ENCODE measurements at regions not wholly inside any gene's neighbourhood (a gene's known extent, or its start where the extent isn't known, plus 50 kb on each side); places are given as distances from the start of the nearest gene placed in this dataset.
"Not testable (repeated sequence)": the region's sequence is repeated elsewhere in the genome, so short reads cannot be mapped to it uniquely, and the experiment has no call there.

GRCh38 chr10:109665321-109665720 lies 258.0 kb downstream of the XPNPEP1 start:
- no peak overlapping the region for H3K27ac Mint-ChIP-seq
- H3K4me1 Mint-ChIP-seq = no peaks in the 10 kb centered on the region
- H3K36me3 Mint-ChIP-seq = no peaks in the 10 kb centered on the region
- DNase-seq = no peak
- no peak overlapping the region for H3K4me3 Mint-ChIP-seq
- H3K27me3 Mint-ChIP-seq (ENCODE audit: low read depth in 3 of 3) = peaks cover 0 to 5% (median 3%) of the 10 kb centered on the region in 3 donors
- H3K9me3 Mint-ChIP-seq = peaks cover 0 to 7% (median 1%) of the 10 kb centered on the region in 6 donors

GRCh38 chr10:109664554-109664953 lies 258.8 kb downstream of the XPNPEP1 start:
- H3K4me3 Mint-ChIP-seq = no peak overlapping the region
- no peak for DNase-seq
- H3K9me3 Mint-ChIP-seq = peaks cover 0 to 7% (median 3%) of the 10 kb centered on the region in 6 donors
- no peaks in the 10 kb centered on the region for H3K36me3 Mint-ChIP-seq
- H3K4me1 Mint-ChIP-seq = no peaks in the 10 kb centered on the region
- H3K27ac Mint-ChIP-seq = no peak overlapping the region
- peaks cover 0 to 5% (median 3%) of the 10 kb centered on the region in 3 donors for H3K27me3 Mint-ChIP-seq (ENCODE audit: low read depth in 3 of 3)

- no peak overlapping the region for H3K4me3 Mint-ChIP-seq
- peaks cover 0 to 7% (median 3%) of the 10 kb centered on the region in 6 donors for H3K9me3 Mint-ChIP-seq
- H3K27ac Mint-ChIP-seq = no peak overlapping the region
- H3K4me1 Mint-ChIP-seq = no peaks in the 10 kb centered on the region
- no peak for DNase-seq
- peaks cover 0 to 5% (median 3%) of the 10 kb centered on the region in 3 donors for H3K27me3 Mint-ChIP-seq (ENCODE audit: low read depth in 3 of 3)
- no peaks in the 10 kb centered on the region for H3K36me3 Mint-ChIP-seq
Observed at GRCh38 chr10:109663122-109663521, 260.2 kb downstream of the XPNPEP1 start.

- not testable (repeated sequence) for H3K27me3 Mint-ChIP-seq (ENCODE audit: low read depth in 3 of 3); H3K4me3 Mint-ChIP-seq; H3K36me3 Mint-ChIP-seq; DNase-seq; H3K9me3 Mint-ChIP-seq; H3K4me1 Mint-ChIP-seq; H3K27ac Mint-ChIP-seq
Observed at GRCh38 chr10:109652612-109653011, 270.7 kb downstream of the XPNPEP1 start.

GRCh38 chr10:109650228-109650627 lies 273.1 kb downstream of the XPNPEP1 start:
- H3K27ac Mint-ChIP-seq = no peak overlapping the region

GRCh38 chr10:109647627-109648026 lies 275.7 kb downstream of the XPNPEP1 start:
- H3K4me1 Mint-ChIP-seq = no peaks in the 10 kb centered on the region
- H3K27ac Mint-ChIP-seq = no peak overlapping the region

More at GRCh38 chr10:109650228-109650627, 273.1 kb downstream of the XPNPEP1 start:
- DNase-seq = no peak
- Mint-ChIP-seq H3K4me1 (no peaks in the 10 kb centered on the region), H3K4me3 (no peak overlapping the region), H3K36me3 (no peaks in the 10 kb centered on the region), H3K9me3 (peaks cover 1 to 9% (median 6%) of the 10 kb centered on the region in 6 donors), H3K27me3 (ENCODE audit: low read depth in 3 of 3) (peaks cover 0 to 4% (median 0%) of the 10 kb centered on the region in 3 donors)

GRCh38 chr10:109633846-109634245 lies 289.5 kb downstream of the XPNPEP1 start:
- H3K36me3 Mint-ChIP-seq = no peaks in the 10 kb centered on the region
- H3K4me1 Mint-ChIP-seq = no peaks in the 10 kb centered on the region
- H3K27me3 Mint-ChIP-seq (ENCODE audit: low read depth in 3 of 3) = peaks cover 0 to 1% (median 0%) of the 10 kb centered on the region in 3 donors
- no peak overlapping the region for H3K4me3 Mint-ChIP-seq
- DNase-seq = no peak
- peaks cover 0 to 6% (median 4%) of the 10 kb centered on the region in 6 donors for H3K9me3 Mint-ChIP-seq
- no peak overlapping the region for H3K27ac Mint-ChIP-seq

More at GRCh38 chr10:109647627-109648026, 275.7 kb downstream of the XPNPEP1 start:
- no peak for DNase-seq
- H3K36me3 Mint-ChIP-seq = no peaks in the 10 kb centered on the region
- no peak overlapping the region for H3K4me3 Mint-ChIP-seq
- peaks cover 0 to 2% (median 0%) of the 10 kb centered on the region in 3 donors for H3K27me3 Mint-ChIP-seq (ENCODE audit: low read depth in 3 of 3)
- H3K9me3 Mint-ChIP-seq = peaks cover 0 to 6% (median 2%) of the 10 kb centered on the region in 6 donors

- not testable (repeated sequence) for H3K27ac Mint-ChIP-seq; DNase-seq; H3K4me3 Mint-ChIP-seq; H3K4me1 Mint-ChIP-seq; H3K9me3 Mint-ChIP-seq; H3K36me3 Mint-ChIP-seq; H3K27me3 Mint-ChIP-seq (ENCODE audit: low read depth in 3 of 3)
Observed at GRCh38 chr10:109633017-109633416, 290.3 kb downstream of the XPNPEP1 start.

- no peak for DNase-seq
Observed at GRCh38 chr10:109624939-109625338, 298.4 kb downstream of the XPNPEP1 start.

GRCh38 chr10:109622566-109622965 lies 300.7 kb downstream of the XPNPEP1 start:
- Mint-ChIP-seq H3K9me3 (peaks cover 0 to 6% (median under 1%) of the 10 kb centered on the region in 6 donors), H3K27me3 (ENCODE audit: low read depth in 3 of 3) (peaks cover under 1 to 3% (median under 1%) of the 10 kb centered on the region in 3 donors)

More at GRCh38 chr10:109624939-109625338, 298.4 kb downstream of the XPNPEP1 start:
- Mint-ChIP-seq H3K27ac (no peak overlapping the region), H3K4me1 (no peaks in the 10 kb centered on the region), H3K4me3 (no peak overlapping the region), H3K27me3 (ENCODE audit: low read depth in 3 of 3) (peaks cover 2 to 5% (median 3%) of the 10 kb centered on the region in 3 donors), H3K9me3 (peaks cover 0 to 6% (median under 1%) of the 10 kb centered on the region in 6 donors), H3K36me3 (no peaks in the 10 kb centered on the region)

GRCh38 chr10:109620396-109620795 lies 302.9 kb downstream of the XPNPEP1 start:
- Mint-ChIP-seq H3K27me3 (ENCODE audit: low read depth in 3 of 3) (peaks cover 0 to under 1% (median 0%) of the 10 kb centered on the region in 3 donors), H3K36me3 (no peaks in the 10 kb centered on the region), H3K4me1 (no peaks in the 10 kb centered on the region), H3K4me3 (no peak overlapping the region), H3K9me3 (peaks cover 0 to 4% (median under 1%) of the 10 kb centered on the region in 6 donors), H3K27ac (no peak overlapping the region)
- DNase-seq = no peak

More at GRCh38 chr10:109622566-109622965, 300.7 kb downstream of the XPNPEP1 start:
- no peak overlapping the region for H3K27ac Mint-ChIP-seq
- H3K4me3 Mint-ChIP-seq = no peak overlapping the region
- H3K36me3 Mint-ChIP-seq = no peaks in the 10 kb centered on the region
- no peak for DNase-seq
- no peaks in the 10 kb centered on the region for H3K4me1 Mint-ChIP-seq

GRCh38 chr10:109619914-109620313 lies 303.4 kb downstream of the XPNPEP1 start:
- no peaks in the 10 kb centered on the region for H3K4me1 Mint-ChIP-seq
- H3K9me3 Mint-ChIP-seq = peaks cover 0 to 4% (median under 1%) of the 10 kb centered on the region in 6 donors
- H3K36me3 Mint-ChIP-seq = no peaks in the 10 kb centered on the region
- H3K4me3 Mint-ChIP-seq = no peak overlapping the region
- H3K27me3 Mint-ChIP-seq (ENCODE audit: low read depth in 3 of 3) = no peaks in the 10 kb centered on the region
- DNase-seq = no peak
- no peak overlapping the region for H3K27ac Mint-ChIP-seq

- no peaks in the 10 kb centered on the region for H3K4me1 Mint-ChIP-seq
- no peak for DNase-seq
- H3K4me3 Mint-ChIP-seq = no peak overlapping the region
- H3K9me3 Mint-ChIP-seq = peaks cover 0 to 4% (median 2%) of the 10 kb centered on the region in 6 donors
- no peaks in the 10 kb centered on the region for H3K27me3 Mint-ChIP-seq (ENCODE audit: low read depth in 3 of 3)
- no peak overlapping the region for H3K27ac Mint-ChIP-seq
- H3K36me3 Mint-ChIP-seq = no peaks in the 10 kb centered on the region
Observed at GRCh38 chr10:109618748-109619147, 304.6 kb downstream of the XPNPEP1 start.

GRCh38 chr10:109618301-109618700 lies 305.0 kb downstream of the XPNPEP1 start:
- Mint-ChIP-seq H3K36me3 (no peaks in the 10 kb centered on the region), H3K4me1 (no peaks in the 10 kb centered on the region), H3K27me3 (ENCODE audit: low read depth in 3 of 3) (no peaks in the 10 kb centered on the region), H3K9me3 (peaks cover 0 to 6% (median 2%) of the 10 kb centered on the region in 6 donors), H3K27ac (no peak overlapping the region), H3K4me3 (no peak overlapping the region)
- no peak for DNase-seq

GRCh38 chr10:109616359-109616980 lies 306.8 kb downstream of the XPNPEP1 start:
- no peak overlapping the region for H3K4me3 Mint-ChIP-seq
- peaks cover 0 to 9% (median 3%) of the 10 kb centered on the region in 6 donors for H3K9me3 Mint-ChIP-seq
- no peak for DNase-seq
- no peaks in the 10 kb centered on the region for H3K36me3 Mint-ChIP-seq
- no peaks in the 10 kb centered on the region for H3K4me1 Mint-ChIP-seq
- H3K27ac Mint-ChIP-seq = no peak overlapping the region
- no peaks in the 10 kb centered on the region for H3K27me3 Mint-ChIP-seq (ENCODE audit: low read depth in 3 of 3)
